CD14-positive monocyte (primary cell): ENCODE measurements at regions not wholly inside any gene's neighbourhood (a gene's known extent, or its start where the extent isn't known, plus 50 kb on each side); places are given as distances from the start of the nearest gene placed in this dataset.

Source experiments
- DNase-seq, 3 donors: peaks; one replicate each; pipeline ENCODE4 v3.0.0-alpha.2; 2011 to 2022
- H2AFZ ChIP-seq: 2 replicates; pipeline ENCODE4 v1.6.0; 2012; ENCODE audit warnings: mild to moderate bottlenecking, low read depth, low read length, inconsistent platforms; ENCODE audit not compliant: insufficient read depth, poor library complexity, severe bottlenecking
- H3K27ac ChIP-seq, 2 donors: 1 replicate in 1 of 2; 2 replicates in 1 of 2; pipeline ENCODE4 v1.5.1; 2012 to 2013; ENCODE audit warnings: low read length in 2 of 2, control low read depth in 1 of 2, inconsistent platforms in 1 of 2, low read depth in 1 of 2, mild to moderate bottlenecking in 1 of 2
- H3K27me3 ChIP-seq, 2 donors: one replicate each; pipeline versions ENCODE4 v1.6.0 to v1.6.1; 2011 to 2013; ENCODE audit warnings: low read length in 2 of 2; ENCODE audit not compliant: control insufficient read depth in 2 of 2, insufficient read depth in 2 of 2
- H3K36me3 ChIP-seq, 2 donors: replicated peaks in 1 of 2; 1 replicate in 1 of 2; 2 replicates in 1 of 2; pipeline versions ENCODE4 v1.5.1 to v1.6.1; 2012 to 2013; ENCODE audit warnings: low read length in 2 of 2, control low read depth in 1 of 2, inconsistent platforms in 1 of 2, mild to moderate bottlenecking in 1 of 2; ENCODE audit not compliant: insufficient read depth in 2 of 2, control insufficient read depth in 1 of 2
- H3K4me1 ChIP-seq, 2 donors: 1 replicate in 1 of 2; 2 replicates in 1 of 2; pipeline versions ENCODE4 v1.5.1 to v1.6.1; 2012 to 2013; ENCODE audit warnings: low read length in 2 of 2, control low read depth in 1 of 2, inconsistent platforms in 1 of 2, mild to moderate bottlenecking in 1 of 2, moderate library complexity in 1 of 2; ENCODE audit not compliant: insufficient read depth in 2 of 2, control insufficient read depth in 1 of 2
- H3K4me2 ChIP-seq: replicated peaks from 2 replicates; pipeline ENCODE3; 2012; ENCODE audit warnings: low read length, moderate library complexity, mild to moderate bottlenecking; ENCODE audit not compliant: poor library complexity, severe bottlenecking; ENCODE audit errors: extremely low read depth
- H3K4me3 ChIP-seq, 3 experiments: fragments of 200-600 bp in 1 of 3; sonication (generic) in 1 of 3; replicated peaks in 1 of 3; 1 replicate in 2 of 3; 2 replicates in 1 of 3; pipeline ENCODE4 v1.5.1; 2011 to 2013; ENCODE audit warnings: low read length in 3 of 3, mild to moderate bottlenecking in 3 of 3, control low read depth in 2 of 3, low read depth in 2 of 3, inconsistent platforms in 1 of 3, moderate library complexity in 1 of 3
- H3K79me2 ChIP-seq: 2 replicates; pipeline ENCODE4 v1.6.0; 2012; ENCODE audit warnings: mild to moderate bottlenecking, control low read depth, inconsistent platforms, low read length, moderate library complexity; ENCODE audit not compliant: insufficient read depth
- H3K9ac ChIP-seq: 2 replicates; pipeline ENCODE4 v1.6.0; 2017; ENCODE audit warnings: low read length, mild to moderate bottlenecking; ENCODE audit not compliant: insufficient read depth, poor library complexity, severe bottlenecking
- H3K9me3 ChIP-seq, 2 donors: replicated peaks in 1 of 2; 1 replicate in 1 of 2; 2 replicates in 1 of 2; pipeline versions ENCODE4 v1.5.1 to v1.6.1; 2012 to 2013; ENCODE audit warnings: low read length in 2 of 2, control low read depth in 1 of 2; ENCODE audit not compliant: control insufficient read depth in 1 of 2, insufficient read depth in 1 of 2
- H4K20me1 ChIP-seq: 2 replicates; pipeline ENCODE4 v1.6.0; 2012; ENCODE audit warnings: mild to moderate bottlenecking, low read length, control low read depth, moderate library complexity; ENCODE audit not compliant: insufficient read depth
- H3K27ac Mint-ChIP-seq, 7 donors: one replicate each; pipeline ENCODE4 v1.8.0; 2020; ENCODE audit warnings: mild to moderate bottlenecking in 7 of 7, mixed read lengths in 7 of 7, moderate library complexity in 6 of 7, inconsistent platforms in 2 of 7
- H3K27me3 Mint-ChIP-seq, 3 donors: one replicate each; pipeline ENCODE4 v1.8.0; 2021 to 2022; ENCODE audit warnings: low read depth in 3 of 3, mild to moderate bottlenecking in 3 of 3, mixed read lengths in 3 of 3, moderate library complexity in 3 of 3, inconsistent platforms in 1 of 3
- H3K36me3 Mint-ChIP-seq, 2 donors: one replicate each; pipeline ENCODE4 v1.8.0; 2020; ENCODE audit warnings: mixed read lengths in 2 of 2, inconsistent platforms in 1 of 2, mild to moderate bottlenecking in 1 of 2
- H3K4me1 Mint-ChIP-seq: one replicate; pipeline ENCODE4 v1.8.0; 2020; ENCODE audit warnings: mild to moderate bottlenecking, mixed read lengths
- H3K4me3 Mint-ChIP-seq, 2 donors: one replicate each; pipeline ENCODE4 v1.8.0; 2020; ENCODE audit warnings: mild to moderate bottlenecking in 2 of 2, mixed read lengths in 2 of 2, moderate library complexity in 1 of 2
- H3K9me3 Mint-ChIP-seq, 7 donors: one replicate each; pipeline ENCODE4 v1.8.0; 2020 to 2022; ENCODE audit warnings: mixed read lengths in 7 of 7, mild to moderate bottlenecking in 6 of 7, moderate library complexity in 6 of 7, inconsistent platforms in 2 of 7
- CTCF ChIP-seq: fragments of 200-600 bp; IDR thresholded peaks from one replicate; pipeline ENCODE4 v1.8.0; 2022; ENCODE audit warnings: antibody characterized with exemption, mild to moderate bottlenecking
- WGBS: methylation state at CpG from one replicate; pipeline ENCODE4 v1.1.5; 2013; ENCODE audit warnings: missing lambda C conversion rate; ENCODE audit not compliant: insufficient coverage; 5-methylcytosine and 5-hydroxymethylcytosine counted together
- intact Hi-C, 2 donors: fragments of 100-400 bp; cut with micrococcal nuclease; formaldehyde crosslinking; loops; one replicate each; pipeline versions ENCODE4 v1.15.0 to v1.15.1; 2023

DNA sequence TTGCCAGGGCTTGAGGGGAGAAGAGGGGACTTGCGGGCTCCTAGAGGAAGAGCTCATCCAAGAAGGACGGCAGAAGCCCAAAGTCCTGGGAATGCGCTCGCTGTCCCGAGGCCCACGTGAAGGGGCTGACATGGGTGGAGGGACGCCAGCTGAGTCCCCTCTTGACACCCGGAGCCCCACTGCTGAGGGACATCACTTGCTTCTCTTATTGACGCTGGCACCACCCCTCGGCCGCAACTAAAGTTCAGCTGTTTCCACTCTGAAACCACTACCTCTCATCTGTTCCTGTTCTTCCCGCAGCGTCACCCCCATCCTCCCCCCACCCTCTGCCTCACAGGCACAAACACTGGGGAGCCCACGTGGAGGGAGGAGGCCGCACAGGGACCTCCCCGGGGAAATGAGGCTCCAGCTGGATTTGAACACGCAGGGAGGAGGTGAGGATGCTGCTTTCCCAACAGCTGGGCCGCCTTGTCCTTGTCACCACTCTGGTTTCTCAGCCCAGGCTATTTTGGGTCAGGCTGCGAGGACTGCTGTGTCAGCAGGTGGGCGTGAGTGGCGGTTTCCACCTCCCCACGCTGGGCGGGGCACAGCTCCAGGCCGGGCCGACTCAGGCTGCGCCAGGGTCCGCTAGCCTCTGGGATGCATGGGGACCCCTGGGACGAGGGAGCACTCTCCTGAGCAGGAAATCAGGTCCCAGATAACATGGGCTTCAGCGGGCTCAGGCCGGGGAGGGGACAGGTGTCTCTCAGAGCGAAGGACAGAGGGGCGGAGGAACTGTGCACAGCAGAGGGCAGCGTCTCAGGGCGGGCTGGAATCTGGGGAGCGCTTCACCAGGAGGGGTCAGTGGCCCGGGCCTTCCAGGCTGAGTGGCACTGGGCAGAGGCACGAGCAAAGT is 156.3 kb downstream of the ZNF248 start:
- Histone ChIP-seq H3K27ac (no peak overlapping the region), H3K4me3 (no peak overlapping the region), H3K4me2 (no peak overlapping the region), H3K4me1 (no peaks in the 10 kb centered on the region), H2AFZ (no peak overlapping the region), H3K79me2 (no peaks in the 10 kb centered on the region), H3K9me3 (peaks cover 60 to 66% of the 10 kb centered on the region in 2 donors), H4K20me1 (no peaks in the 10 kb centered on the region), H3K27me3 (no peaks in the 10 kb centered on the region), H3K36me3 (no peaks in the 10 kb centered on the region), H3K9ac (no peak overlapping the region)
- Mint-ChIP-seq H3K27ac (no peak overlapping the region), H3K9me3 (peaks cover 33 to 64% (median 59%) of the 10 kb centered on the region in 7 donors), H3K4me3 (no peak overlapping the region), H3K27me3 (peaks cover 0 to 1% (median 0%) of the 10 kb centered on the region in 3 donors), H3K36me3 (no peaks in the 10 kb centered on the region), H3K4me1 (no peaks in the 10 kb centered on the region)
- no peak for TF ChIP-seq CTCF
- 86% methylated on average over 30 of the region's 37 CpGs for WGBS
- no peak for DNase-seq
- intact Hi-C loops: no loop called here

GRCh38 chr10:37687581-37687980 is 169.8 kb downstream of the ZNF248 start:
- no peak overlapping the region for H3K27ac ChIP-seq
- no peaks in the 10 kb centered on the region for H3K4me1 Mint-ChIP-seq
- H3K4me1 ChIP-seq: no peaks in the 10 kb centered on the region
- H3K9ac ChIP-seq: no peak overlapping the region
- 85% methylated on average over 2 of the region's 3 CpGs for WGBS
- H3K27ac Mint-ChIP-seq: no peak overlapping the region
- no peak for DNase-seq
- H3K9me3 ChIP-seq: peaks cover 53 to 56% of the 10 kb centered on the region in 2 donors
- no peak overlapping the region for H3K4me2 ChIP-seq
- no peak overlapping the region for H3K4me3 Mint-ChIP-seq
- H3K36me3 Mint-ChIP-seq: no peaks in the 10 kb centered on the region
- no peak overlapping the region for H3K4me3 ChIP-seq
- no peaks in the 10 kb centered on the region for H3K27me3 ChIP-seq
- H3K79me2 ChIP-seq: no peaks in the 10 kb centered on the region
- H4K20me1 ChIP-seq: no peaks in the 10 kb centered on the region
- H3K9me3 Mint-ChIP-seq: peaks cover 29 to 63% (median 49%) of the 10 kb centered on the region in 7 donors
- H3K36me3 ChIP-seq: no peaks in the 10 kb centered on the region
- no peak overlapping the region for H2AFZ ChIP-seq
- intact Hi-C loops: no loop called here
- H3K27me3 Mint-ChIP-seq: peaks cover 0 to 2% (median 0%) of the 10 kb centered on the region in 3 donors
- no peak for TF ChIP-seq CTCF
